GM23338 (cell line): ENCODE measurements at regions not wholly inside any gene's neighbourhood (a gene's known extent, or its start where the extent isn't known, plus 50 kb on each side); places are given as distances from the start of the nearest gene placed in this dataset.

Experiments used
- ATAC-seq: fragments of 200-7000 bp; cut with Tn5 transposase; 3 replicates; pipeline ENCODE4 v1.9.1; 2020
- DNase-seq: peaks from one replicate; pipeline ENCODE4 v3.0.0-alpha.2; 2015; ENCODE audit warnings: low spot score
- H2AFZ ChIP-seq: fragments of 200-600 bp; sonication (generic); 2 replicates; pipeline ENCODE4 v1.8.0; 2016; ENCODE audit warnings: antibody characterized with exemption, mild to moderate bottlenecking, moderate library complexity
- H3F3A ChIP-seq: fragments of 200-600 bp; sonication (generic); replicated peaks from 2 replicates; pipeline ENCODE4 v1.8.0; 2017; ENCODE audit warnings: antibody characterized with exemption, mixed run types, low read depth
- H3K27ac ChIP-seq: fragments of 200-600 bp; sonication (generic); 2 replicates; pipeline ENCODE4 v1.6.1; 2016; ENCODE audit warnings: low read depth
- H3K27me3 ChIP-seq: fragments of 200-600 bp; sonication (generic); 2 replicates; pipeline ENCODE4 v1.8.0; 2016; ENCODE audit warnings: mild to moderate bottlenecking, mixed run types, moderate library complexity; ENCODE audit not compliant: insufficient read depth
- H3K36me3 ChIP-seq: fragments of 200-600 bp; sonication (generic); 2 replicates; pipeline ENCODE4 v1.8.0; 2016; ENCODE audit warnings: mild to moderate bottlenecking; ENCODE audit not compliant: insufficient read depth
- H3K4me1 ChIP-seq: fragments of 200-600 bp; sonication (generic); 2 replicates; pipeline ENCODE4 v1.8.0; 2016; ENCODE audit warnings: mild to moderate bottlenecking, moderate library complexity; ENCODE audit not compliant: insufficient read depth
- H3K4me2 ChIP-seq: fragments of 200-600 bp; sonication (generic); 2 replicates; pipeline ENCODE4 v1.7.1; 2017; ENCODE audit warnings: mixed run types
- H3K4me3 ChIP-seq: fragments of 200-600 bp; sonication (generic); 2 replicates; pipeline ENCODE4 v1.6.1; 2016; ENCODE audit warnings: mixed run types
- H3K79me2 ChIP-seq: fragments of 200-600 bp; sonication (generic); replicated peaks from 2 replicates; pipeline ENCODE4 v1.8.0; 2017; ENCODE audit warnings: mild to moderate bottlenecking; ENCODE audit not compliant: insufficient read depth
- H3K9me2 ChIP-seq: fragments of 200-600 bp; sonication (generic); 2 replicates; pipeline ENCODE4 v1.8.0; 2017; ENCODE audit not compliant: insufficient read depth
- H4K20me1 ChIP-seq: fragments of 200-600 bp; sonication (generic); replicated peaks from 2 replicates; pipeline ENCODE4 v1.8.0; 2017; ENCODE audit warnings: mild to moderate bottlenecking; ENCODE audit not compliant: insufficient read depth
- H3K27ac Mint-ChIP-seq: 2 replicates; pipeline ENCODE4 v1.8.0; 2020; ENCODE audit warnings: inconsistent platforms, mild to moderate bottlenecking, moderate library complexity, mixed read lengths
- H3K27me3 Mint-ChIP-seq: 3 replicates; pipeline ENCODE4 v1.8.0; 2022; ENCODE audit warnings: low read depth, mild to moderate bottlenecking, moderate library complexity, mixed read lengths, inconsistent platforms; ENCODE audit not compliant: insufficient read depth, poor library complexity
- H3K36me3 Mint-ChIP-seq: 3 replicates; pipeline ENCODE4 v1.8.0; 2021; ENCODE audit warnings: low read depth, mild to moderate bottlenecking, inconsistent platforms, moderate library complexity, mixed read lengths
- H3K4me1 Mint-ChIP-seq: 3 replicates; pipeline ENCODE4 v1.8.0; 2020; ENCODE audit warnings: mild to moderate bottlenecking, inconsistent platforms, mixed read lengths
- H3K4me3 Mint-ChIP-seq: 3 replicates; pipeline ENCODE4 v1.8.0; 2021; ENCODE audit warnings: moderate library complexity, mild to moderate bottlenecking, inconsistent platforms, mixed read lengths
- H3K9me3 Mint-ChIP-seq: 3 replicates; pipeline ENCODE4 v1.8.0; 2020; ENCODE audit warnings: moderate library complexity, mild to moderate bottlenecking, inconsistent platforms, mixed read lengths
- CREB1 ChIP-seq: fragments of 250-450 bp; sonication (Bioruptor Pico); IDR thresholded peaks from 2 replicates; pipeline ENCODE4 v1.5.0; 2020; ENCODE audit warnings: low read depth, mild to moderate bottlenecking, moderate library complexity
- ETS1 ChIP-seq: IDR thresholded peaks from 2 replicates; pipeline ENCODE4 v1.6.1; 2016; ENCODE audit warnings: antibody characterized with exemption
- EZH2 ChIP-seq: fragments of 200-600 bp; sonication (generic); IDR thresholded peaks from one replicate; pipeline ENCODE4 v1.8.0; 2017; ENCODE audit warnings: antibody characterized with exemption, mild to moderate bottlenecking, low read depth; ENCODE audit not compliant: unreplicated experiment
- EZH2phosphoT487 ChIP-seq: fragments of 200-600 bp; sonication (generic); IDR thresholded peaks from one replicate; pipeline ENCODE4 v1.8.1; 2018; ENCODE audit warnings: antibody characterized with exemption; ENCODE audit not compliant: unreplicated experiment
- JUNB ChIP-seq: IDR thresholded peaks from one replicate; pipeline ENCODE4 v1.6.1; 2016; ENCODE audit warnings: antibody characterized with exemption; ENCODE audit not compliant: unreplicated experiment
- NANOG ChIP-seq: IDR thresholded peaks from 2 replicates; pipeline ENCODE4 v1.6.1; 2016; ENCODE audit warnings: antibody characterized with exemption, borderline replicate concordance
- POLR2AphosphoS5 ChIP-seq: IDR thresholded peaks from 2 replicates; pipeline ENCODE4 v1.6.1; 2016; ENCODE audit warnings: antibody characterized with exemption, low read depth
- REST ChIP-seq: IDR thresholded peaks from one replicate; pipeline ENCODE4 v1.6.1; 2018; ENCODE audit warnings: antibody characterized with exemption; ENCODE audit not compliant: unreplicated experiment
- STAT1 ChIP-seq: IDR thresholded peaks from one replicate; pipeline ENCODE4 v1.6.1; 2016; ENCODE audit warnings: antibody characterized with exemption; ENCODE audit not compliant: unreplicated experiment
- ZNF114 ChIP-seq: fragments of 250-450 bp; sonication (Bioruptor Pico); IDR thresholded peaks from 2 replicates; pipeline ENCODE4 v1.5.0; 2020; ENCODE audit warnings: mild to moderate bottlenecking, moderate library complexity
- ZNF331 ChIP-seq: fragments of 250-450 bp; sonication (Bioruptor Pico); IDR thresholded peaks from 2 replicates; pipeline ENCODE4 v1.5.0; 2020; ENCODE audit warnings: low read depth, mild to moderate bottlenecking, moderate library complexity
- TF ChIP-seq, protein P1 (sequence below), 2 experiments: fragments of 200-600 bp in 1 of 2; sonication (generic) in 1 of 2; conservative IDR thresholded peaks; 2 replicates each; pipeline versions ENCODE4 v1.5.1 to v1.6.1; 2016 to 2017; ENCODE audit warnings: antibody characterized with exemption in 2 of 2, low read depth in 2 of 2, mild to moderate bottlenecking in 2 of 2, moderate library complexity in 1 of 2
- TF ChIP-seq, protein P2 (sequence below): fragments of 250-450 bp; sonication (Bioruptor Pico); IDR thresholded peaks from 2 replicates; pipeline ENCODE4 v1.5.0; 2020; ENCODE audit warnings: mild to moderate bottlenecking, moderate library complexity

GRCh38 chr3:55313666-55314065, 173.4 kb downstream of the WNT5A start:
- peaks cover 2% of the 10 kb centered on the region; the same call in 1 of the 3 replicates for H3K4me1 Mint-ChIP-seq
- peaks cover 16% of the 10 kb centered on the region; the same call in 1 of the 2 replicates for H3K9me2 ChIP-seq
- no peak overlapping the region for H3K27ac Mint-ChIP-seq
- H3K27me3 ChIP-seq = no peaks in the 10 kb centered on the region
- H3F3A ChIP-seq = no peaks in the 10 kb centered on the region
- ATAC-seq (no peak), DNase-seq (no peak)
- H3K4me3 Mint-ChIP-seq = no peak overlapping the region
- H3K79me2 ChIP-seq = no peaks in the 10 kb centered on the region
- H3K36me3 Mint-ChIP-seq = no peaks in the 10 kb centered on the region
- no peak overlapping the region for H3K4me2 ChIP-seq
- H3K4me1 ChIP-seq = no peaks in the 10 kb centered on the region
- TF ChIP-seq ETS1 (no peak), POLR2AphosphoS5 (no peak), ZNF114 (CRISPR knock-in tag) (no peak), EZH2phosphoT487 (no peak), EZH2 (no peak), STAT1 (no peak), ZNF331 (CRISPR knock-in tag) (no peak), REST (no peak), CREB1 (no peak), JUNB (no peak), NANOG (no peak)
- TF ChIP-seq, protein P1, sequence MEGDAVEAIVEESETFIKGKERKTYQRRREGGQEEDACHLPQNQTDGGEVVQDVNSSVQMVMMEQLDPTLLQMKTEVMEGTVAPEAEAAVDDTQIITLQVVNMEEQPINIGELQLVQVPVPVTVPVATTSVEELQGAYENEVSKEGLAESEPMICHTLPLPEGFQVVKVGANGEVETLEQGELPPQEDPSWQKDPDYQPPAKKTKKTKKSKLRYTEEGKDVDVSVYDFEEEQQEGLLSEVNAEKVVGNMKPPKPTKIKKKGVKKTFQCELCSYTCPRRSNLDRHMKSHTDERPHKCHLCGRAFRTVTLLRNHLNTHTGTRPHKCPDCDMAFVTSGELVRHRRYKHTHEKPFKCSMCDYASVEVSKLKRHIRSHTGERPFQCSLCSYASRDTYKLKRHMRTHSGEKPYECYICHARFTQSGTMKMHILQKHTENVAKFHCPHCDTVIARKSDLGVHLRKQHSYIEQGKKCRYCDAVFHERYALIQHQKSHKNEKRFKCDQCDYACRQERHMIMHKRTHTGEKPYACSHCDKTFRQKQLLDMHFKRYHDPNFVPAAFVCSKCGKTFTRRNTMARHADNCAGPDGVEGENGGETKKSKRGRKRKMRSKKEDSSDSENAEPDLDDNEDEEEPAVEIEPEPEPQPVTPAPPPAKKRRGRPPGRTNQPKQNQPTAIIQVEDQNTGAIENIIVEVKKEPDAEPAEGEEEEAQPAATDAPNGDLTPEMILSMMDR (conservative IDR thresholded peaks at IDR 0.05; ENCODE audit: low read depth in 2 of 2) = no peak
- TF ChIP-seq, protein P2, sequence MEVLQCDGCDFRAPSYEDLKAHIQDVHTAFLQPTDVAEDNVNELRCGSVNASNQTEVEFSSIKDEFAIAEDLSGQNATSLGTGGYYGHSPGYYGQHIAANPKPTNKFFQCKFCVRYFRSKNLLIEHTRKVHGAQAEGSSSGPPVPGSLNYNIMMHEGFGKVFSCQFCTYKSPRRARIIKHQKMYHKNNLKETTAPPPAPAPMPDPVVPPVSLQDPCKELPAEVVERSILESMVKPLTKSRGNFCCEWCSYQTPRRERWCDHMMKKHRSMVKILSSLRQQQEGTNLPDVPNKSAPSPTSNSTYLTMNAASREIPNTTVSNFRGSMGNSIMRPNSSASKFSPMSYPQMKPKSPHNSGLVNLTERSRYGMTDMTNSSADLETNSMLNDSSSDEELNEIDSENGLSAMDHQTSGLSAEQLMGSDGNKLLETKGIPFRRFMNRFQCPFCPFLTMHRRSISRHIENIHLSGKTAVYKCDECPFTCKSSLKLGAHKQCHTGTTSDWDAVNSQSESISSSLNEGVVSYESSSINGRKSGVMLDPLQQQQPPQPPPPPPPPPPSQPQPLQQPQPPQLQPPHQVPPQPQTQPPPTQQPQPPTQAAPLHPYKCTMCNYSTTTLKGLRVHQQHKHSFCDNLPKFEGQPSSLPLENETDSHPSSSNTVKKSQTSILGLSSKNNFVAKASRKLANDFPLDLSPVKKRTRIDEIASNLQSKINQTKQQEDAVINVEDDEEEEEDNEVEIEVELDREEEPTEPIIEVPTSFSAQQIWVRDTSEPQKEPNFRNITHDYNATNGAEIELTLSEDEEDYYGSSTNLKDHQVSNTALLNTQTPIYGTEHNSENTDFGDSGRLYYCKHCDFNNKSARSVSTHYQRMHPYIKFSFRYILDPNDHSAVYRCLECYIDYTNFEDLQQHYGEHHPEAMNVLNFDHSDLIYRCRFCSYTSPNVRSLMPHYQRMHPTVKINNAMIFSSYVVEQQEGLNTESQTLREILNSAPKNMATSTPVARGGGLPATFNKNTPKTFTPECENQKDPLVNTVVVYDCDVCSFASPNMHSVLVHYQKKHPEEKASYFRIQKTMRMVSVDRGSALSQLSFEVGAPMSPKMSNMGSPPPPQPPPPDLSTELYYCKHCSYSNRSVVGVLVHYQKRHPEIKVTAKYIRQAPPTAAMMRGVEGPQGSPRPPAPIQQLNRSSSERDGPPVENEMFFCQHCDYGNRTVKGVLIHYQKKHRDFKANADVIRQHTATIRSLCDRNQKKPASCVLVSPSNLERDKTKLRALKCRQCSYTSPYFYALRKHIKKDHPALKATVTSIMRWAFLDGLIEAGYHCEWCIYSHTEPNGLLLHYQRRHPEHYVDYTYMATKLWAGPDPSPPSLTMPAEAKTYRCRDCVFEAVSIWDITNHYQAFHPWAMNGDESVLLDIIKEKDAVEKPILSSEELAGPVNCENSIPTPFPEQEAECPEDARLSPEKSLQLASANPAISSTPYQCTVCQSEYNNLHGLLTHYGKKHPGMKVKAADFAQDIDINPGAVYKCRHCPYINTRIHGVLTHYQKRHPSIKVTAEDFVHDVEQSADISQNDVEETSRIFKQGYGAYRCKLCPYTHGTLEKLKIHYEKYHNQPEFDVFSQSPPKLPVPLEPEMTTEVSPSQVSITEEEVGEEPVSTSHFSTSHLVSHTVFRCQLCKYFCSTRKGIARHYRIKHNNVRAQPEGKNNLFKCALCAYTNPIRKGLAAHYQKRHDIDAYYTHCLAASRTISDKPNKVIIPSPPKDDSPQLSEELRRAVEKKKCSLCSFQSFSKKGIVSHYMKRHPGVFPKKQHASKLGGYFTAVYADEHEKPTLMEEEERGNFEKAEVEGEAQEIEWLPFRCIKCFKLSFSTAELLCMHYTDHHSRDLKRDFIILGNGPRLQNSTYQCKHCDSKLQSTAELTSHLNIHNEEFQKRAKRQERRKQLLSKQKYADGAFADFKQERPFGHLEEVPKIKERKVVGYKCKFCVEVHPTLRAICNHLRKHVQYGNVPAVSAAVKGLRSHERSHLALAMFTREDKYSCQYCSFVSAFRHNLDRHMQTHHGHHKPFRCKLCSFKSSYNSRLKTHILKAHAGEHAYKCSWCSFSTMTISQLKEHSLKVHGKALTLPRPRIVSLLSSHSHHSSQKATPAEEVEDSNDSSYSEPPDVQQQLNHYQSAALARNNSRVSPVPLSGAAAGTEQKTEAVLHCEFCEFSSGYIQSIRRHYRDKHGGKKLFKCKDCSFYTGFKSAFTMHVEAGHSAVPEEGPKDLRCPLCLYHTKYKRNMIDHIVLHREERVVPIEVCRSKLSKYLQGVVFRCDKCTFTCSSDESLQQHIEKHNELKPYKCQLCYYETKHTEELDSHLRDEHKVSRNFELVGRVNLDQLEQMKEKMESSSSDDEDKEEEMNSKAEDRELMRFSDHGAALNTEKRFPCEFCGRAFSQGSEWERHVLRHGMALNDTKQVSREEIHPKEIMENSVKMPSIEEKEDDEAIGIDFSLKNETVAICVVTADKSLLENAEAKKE (CRISPR knock-in tag) = no peak
- no peaks in the 10 kb centered on the region for H4K20me1 ChIP-seq
- H2AFZ ChIP-seq = no peak overlapping the region
- no peaks in the 10 kb centered on the region for H3K27me3 Mint-ChIP-seq
- H3K4me3 ChIP-seq = no peak overlapping the region
- H3K27ac ChIP-seq = no peak overlapping the region
- H3K9me3 Mint-ChIP-seq = no peaks in the 10 kb centered on the region
- H3K36me3 ChIP-seq = no peaks in the 10 kb centered on the region
